GM18861 (cell line): ENCODE measurements at regions not wholly inside any gene's neighbourhood (a gene's known extent, or its start where the extent isn't known, plus 50 kb on each side); places are given as distances from the start of the nearest gene placed in this dataset.

Source experiments
- ATAC-seq: cut with Tn5 transposase; IDR thresholded peaks from one replicate; pipeline ENCODE4 v1.9.1; 2021; ENCODE audit not compliant: unreplicated experiment

GRCh38 chr7:32428546-32428945 is 61.6 kb downstream of the LSM5 start:
- ATAC-seq: no peak

DNA sequence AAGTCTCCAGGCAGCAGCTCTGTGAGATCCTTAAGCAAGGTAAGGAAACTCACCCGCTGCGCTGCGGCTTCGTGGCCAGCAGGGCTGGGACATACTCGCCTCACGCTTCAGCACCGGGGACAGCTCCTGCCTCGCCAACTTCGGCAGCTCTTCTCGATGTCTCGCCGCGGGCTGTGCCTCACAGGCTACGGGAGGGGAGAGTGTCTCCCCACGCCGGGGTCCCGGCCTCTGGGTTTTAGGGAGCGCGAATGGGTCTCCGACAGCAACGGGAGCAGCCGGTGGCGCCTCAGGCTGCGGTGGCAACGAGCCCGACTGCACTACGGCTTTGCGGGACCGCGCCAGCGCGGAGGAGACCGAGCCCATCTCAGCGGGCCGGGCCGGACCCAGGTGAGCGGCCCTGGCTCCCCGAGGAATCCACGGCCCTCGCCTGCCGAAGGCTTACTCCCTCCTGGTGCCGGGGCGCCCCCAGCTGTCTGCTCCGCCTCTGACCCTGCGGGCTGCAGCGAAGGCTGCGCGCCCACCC is 62.4 kb downstream of the LSM5 start:
- ATAC-seq: no peak

DNA sequence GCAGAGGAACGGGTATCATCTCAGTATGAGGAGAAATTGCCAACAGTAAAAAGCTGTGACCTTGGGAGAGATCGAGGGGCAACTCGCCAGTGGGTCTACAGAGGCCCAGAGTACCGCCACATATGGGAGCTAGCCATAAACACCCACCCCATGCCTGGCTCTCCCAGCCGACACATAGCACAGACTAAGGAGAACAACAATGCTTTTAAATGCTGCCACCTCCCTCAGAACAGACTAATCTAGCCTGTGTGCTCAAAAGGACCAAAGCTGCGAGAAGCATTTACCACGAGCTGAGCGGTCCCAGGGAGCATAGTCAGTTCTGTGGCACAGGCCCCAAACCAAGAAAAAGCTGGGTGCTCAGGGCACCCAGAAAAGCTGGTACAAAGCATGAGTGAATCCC is 73.3 kb downstream of the LSM5 start:
- ATAC-seq: no peak

- ATAC-seq: no peak
Observed at GRCh38 chr7:32415936-32416335, 74.2 kb downstream of the LSM5 start.

GRCh38 chr7:32415519-32415918 is 74.7 kb downstream of the LSM5 start:
- no peak for ATAC-seq

DNA sequence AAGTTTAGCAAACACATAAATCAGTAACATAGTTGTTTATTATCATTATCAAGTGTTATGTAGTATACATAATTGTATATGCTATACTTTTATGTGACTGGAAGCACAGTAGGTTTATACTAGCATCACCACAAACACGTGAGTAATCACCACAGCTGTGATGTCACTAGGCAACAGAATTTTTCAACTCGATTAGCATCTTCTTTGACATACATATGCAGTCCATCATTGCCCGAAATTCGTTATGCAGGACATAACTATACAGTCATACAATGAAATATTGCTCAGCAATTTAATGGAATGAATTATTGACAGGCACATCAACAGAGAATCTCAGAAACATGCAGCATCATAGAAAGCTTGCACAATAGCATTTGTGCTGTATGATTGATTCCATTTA is 77.7 kb downstream of the LSM5 start:
- no peak for ATAC-seq

- no peak for ATAC-seq
Observed at GRCh38 chr7:32410545-32410944, 79.6 kb downstream of the LSM5 start.

DNA sequence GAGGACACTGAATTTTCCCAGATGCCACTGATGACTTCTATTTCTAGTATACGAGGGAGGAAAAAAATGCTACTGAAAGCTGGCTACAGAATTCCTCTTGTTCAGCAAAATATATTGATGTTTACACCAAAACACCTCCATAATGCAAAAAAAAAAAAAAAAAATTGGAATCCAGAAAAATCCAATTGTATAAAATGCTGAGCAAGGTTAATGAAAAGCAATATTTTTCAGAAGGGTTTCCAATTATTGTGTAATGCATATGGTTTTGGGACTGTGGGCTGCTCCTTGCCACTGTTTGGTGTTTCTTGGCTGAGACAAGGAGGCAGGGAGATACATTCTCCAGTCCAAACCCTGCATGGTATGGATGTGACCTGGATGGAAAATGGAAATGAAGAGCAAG is 83.8 kb downstream of the LSM5 start:
- no peak for ATAC-seq

GRCh38 chr7:32403463-32404229 is 86.5 kb downstream of the LSM5 start:
- no peak for ATAC-seq

DNA sequence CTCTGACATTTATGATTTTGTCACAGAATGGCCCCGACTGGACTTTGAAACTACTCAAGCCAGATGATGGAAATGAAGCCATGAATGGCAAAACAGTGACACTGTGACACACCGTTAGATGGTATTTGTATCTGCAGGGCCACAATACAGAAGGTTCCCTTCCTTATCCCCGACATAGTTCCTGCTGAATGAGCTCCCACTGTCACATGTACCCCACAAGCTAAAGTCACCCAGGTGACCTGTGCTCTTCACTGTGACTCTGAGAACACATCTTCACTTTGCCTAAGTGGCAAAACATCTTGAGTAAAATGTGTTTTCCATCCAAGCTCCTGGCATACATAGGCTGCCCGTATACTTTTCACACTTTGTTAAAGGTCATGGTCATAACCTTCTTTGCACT is 89.5 kb downstream of the LSM5 start:
- ATAC-seq: no peak

DNA sequence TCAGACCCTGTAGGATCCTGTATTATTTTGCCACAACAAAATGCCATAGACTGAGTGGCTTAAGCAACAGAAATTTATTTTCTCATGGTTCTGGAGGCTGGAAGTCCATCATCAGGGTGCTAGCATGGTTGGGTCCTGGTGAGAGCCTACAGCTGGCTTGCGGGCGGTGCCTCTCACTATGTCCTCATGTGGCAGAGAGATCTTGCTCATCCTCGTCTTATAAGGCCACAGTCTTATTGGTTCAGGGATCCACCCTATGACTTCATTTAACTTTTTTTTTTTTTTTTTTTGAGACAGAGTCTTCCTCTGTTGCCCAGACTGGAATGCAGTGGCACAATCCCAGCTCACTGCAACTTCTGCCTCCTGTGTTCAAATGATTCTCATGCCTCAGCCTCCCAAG is 90.9 kb downstream of the LSM5 start:
- no peak for ATAC-seq

DNA sequence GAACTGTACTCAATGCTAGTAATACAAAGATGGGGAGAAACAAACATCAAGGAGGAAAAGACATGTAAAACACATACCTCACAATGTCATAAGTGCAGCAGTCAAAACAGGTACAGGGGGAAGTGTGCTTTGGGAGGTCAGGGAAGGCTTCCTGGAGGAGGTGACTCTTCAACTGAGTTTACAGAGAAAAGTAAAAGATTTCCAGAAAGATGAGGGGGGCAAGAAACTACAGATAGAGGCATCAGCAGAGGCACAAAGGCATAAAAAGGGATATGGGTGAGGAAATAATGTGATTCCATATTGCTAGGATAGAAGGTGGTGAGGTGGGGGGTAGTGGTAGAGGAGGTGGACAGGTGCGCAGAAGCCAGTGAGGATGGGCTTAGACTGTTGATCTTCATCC is 95.0 kb downstream of the LSM5 start:
- ATAC-seq: no peak

DNA sequence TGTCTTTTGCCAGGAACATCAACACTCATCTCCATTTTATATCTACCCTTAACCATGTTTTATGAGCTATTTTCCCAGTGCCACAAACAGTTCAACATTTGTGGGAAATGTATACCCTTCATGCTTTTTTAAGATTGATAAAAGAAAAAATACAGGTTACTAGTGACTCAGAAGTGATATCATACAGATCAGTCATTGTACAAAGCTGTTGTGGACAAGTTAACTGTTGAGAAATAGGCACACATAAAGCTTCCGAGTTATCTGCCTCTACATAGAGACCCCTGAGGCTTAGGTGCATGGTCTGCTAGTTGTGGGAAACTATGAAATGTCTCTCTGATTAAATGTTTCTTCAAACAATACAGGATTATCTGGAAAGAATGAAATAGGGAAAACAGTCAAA is 96.3 kb downstream of the LSM5 start:
- no peak for ATAC-seq

DNA sequence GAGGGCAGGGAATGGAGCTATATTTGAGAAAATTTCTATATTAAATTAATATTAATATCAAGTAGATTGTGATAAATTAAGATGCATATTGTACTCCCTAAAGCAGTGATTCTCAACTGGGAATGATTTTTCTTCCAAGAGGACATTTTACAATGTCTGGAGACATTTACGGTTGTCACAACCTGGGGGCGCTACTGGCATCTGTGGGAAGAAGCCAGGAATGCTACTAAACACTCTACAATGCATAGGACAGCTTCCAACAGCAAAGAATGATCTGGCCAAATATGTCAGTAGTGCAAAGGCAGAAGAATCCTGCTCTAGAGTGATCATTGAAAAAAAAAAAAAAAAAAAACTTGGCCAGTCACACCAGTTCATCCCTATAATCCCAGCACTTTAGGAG is 100.0 kb downstream of the LSM5 start:
- no peak for ATAC-seq

DNA sequence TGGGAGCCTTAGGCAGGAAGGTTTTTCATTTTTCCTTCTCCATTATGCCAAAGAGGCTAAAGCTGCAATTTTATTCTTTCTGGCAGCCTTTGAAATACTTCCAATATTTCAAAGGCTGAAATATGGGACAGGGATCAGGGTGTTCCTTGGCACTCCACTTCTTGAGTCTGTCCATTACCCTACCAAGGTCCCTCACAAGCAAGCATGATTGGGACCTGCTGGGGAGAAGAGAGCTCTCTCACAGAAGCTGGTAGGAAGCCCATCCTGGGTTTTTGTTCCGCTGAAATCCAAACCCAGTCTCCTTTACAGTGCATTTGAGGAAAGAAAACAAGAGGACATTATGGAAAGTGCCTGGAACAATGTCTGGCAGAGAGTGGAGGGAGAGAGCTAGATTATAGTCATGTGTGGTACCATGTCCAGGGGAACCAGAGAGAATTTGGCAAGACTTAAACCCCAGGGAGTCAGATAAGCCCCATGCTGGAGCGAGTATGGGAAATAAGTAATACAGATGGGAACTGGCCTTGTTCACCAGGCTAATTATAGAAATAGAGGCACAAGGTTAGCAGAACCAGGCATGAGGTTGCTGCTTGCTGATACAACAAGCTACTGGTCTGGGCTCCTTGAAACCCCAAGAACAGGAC is 104.7 kb downstream of the LSM5 start:
- ATAC-seq: no peak

- ATAC-seq: no peak
Observed at GRCh38 chr7:32381024-32381601, 109.1 kb downstream of the LSM5 start.

- no peak for ATAC-seq
Observed at GRCh38 chr7:32379510-32380112, 110.6 kb downstream of the LSM5 start.

GRCh38 chr7:32378988-32379387 is 111.2 kb downstream of the LSM5 start:
- ATAC-seq: no peak

DNA sequence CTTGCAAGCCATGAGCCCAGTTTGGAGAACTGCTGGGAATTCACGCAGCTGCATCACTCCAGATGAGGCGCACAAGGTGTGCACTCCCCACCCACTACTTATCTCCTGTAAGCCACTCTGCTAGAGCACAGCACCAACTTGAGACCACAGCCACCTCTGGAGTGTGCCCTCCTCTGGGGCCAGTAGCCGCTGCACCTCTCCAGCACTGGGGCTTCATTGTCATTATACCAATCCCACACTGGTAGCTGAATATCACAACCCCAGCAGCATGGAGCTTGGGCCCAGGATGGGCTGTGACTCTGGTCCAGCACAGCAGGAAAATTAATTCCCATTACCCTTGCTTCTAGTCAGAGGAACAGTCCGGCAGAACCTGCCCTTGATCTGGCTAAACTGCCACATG is 125.6 kb downstream of the LSM5 start:
- ATAC-seq: no peak

DNA sequence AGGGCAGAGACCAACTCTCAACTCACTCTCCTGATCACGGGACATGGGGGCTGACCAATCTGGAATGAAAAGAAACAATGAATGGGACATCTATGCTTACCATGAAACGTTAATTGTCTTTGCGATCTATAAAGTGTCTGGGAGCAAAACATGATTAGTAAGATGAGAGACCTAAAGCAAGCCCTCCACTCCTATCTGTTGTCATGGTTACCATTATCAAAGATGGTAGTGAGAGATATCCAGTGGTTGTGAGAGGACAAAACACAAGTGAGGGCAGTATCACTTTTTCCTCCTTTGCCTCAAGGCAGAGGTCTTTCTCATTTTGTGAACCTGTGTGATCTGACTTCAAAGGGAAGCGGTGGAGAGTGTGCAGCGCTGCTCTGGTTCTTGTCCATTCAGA is 130.1 kb downstream of the LSM5 start:
- no peak for ATAC-seq

DNA sequence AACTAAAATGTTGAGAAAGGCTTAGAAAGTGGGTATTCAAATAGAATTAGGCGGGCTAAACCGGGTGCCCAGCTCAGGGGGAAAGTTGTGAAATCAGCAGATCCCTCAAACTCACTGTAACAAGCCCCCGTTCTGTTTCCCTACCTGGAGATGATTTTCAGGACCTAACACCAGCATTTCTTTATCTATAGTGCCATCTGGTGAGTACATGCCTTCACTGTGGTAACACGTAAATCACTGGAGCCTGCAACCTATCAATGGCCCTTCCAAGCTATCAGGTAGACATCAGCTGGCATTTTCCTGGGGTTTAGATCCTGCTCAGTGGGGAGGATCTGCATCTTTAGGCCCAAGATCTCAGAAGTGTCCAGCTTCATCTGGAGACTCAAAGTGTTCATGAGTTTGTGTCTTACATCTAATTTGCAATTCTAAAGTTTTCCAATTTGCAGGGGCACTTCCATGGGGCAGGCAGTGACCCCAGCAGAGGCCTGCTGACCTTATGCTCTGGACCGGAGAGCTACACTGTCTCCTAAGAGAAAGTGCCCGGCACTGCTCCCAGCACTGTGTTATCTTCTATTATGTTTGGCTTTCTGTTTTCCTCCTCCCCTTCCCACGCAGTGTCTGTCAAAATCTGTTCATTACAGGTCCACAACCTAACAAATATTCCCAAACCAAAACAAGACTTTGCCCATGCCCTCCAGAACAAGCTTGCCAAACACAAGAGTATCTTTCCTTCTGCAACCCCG is 132.5 kb downstream of the LSM5 start:
- no peak for ATAC-seq
